ENCODE measurements at regions not wholly inside any gene's neighbourhood (a gene's known extent, or its start where the extent isn't known, plus 50 kb on each side); places are given as distances from the start of the nearest gene placed in this dataset.

DNA sequence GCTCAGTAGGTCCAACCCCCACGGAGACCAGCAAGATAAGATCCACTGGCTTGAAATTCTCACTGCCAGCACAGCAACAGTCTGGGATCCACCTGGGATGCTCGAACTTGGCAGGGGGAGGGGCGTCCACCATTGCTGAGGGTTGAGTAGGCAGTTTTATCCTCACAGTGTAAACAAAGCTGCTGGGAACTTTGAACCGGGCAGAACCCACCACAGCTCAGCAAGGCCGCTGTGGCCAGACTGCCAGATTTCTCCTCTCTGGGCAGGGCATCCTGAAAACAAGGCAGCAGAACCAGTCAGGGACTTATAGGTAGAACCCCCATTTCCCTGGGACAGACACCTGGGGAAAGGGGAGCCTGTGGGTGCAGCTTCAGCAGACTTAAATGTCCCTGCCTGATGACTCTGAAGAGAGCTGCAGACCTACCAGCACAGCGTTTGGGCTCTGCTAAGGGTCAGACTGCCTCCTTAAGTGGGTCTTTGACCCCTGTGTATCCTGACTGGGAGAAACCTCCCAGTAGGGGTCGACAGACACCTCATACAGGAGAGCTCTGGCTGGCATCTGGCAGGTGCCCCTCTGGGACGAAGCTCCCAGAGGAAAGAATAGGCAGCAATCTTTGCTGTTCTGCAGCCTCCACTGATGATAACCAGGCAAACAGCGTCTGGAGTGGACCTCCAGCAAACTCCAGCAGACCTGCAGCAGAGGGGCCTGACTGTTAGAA lies 782.4 kb upstream of the EYS start:
- Histone ChIP-seq H3K27me3 (replicated peaks in 1 of 2; ENCODE audit: control insufficient read depth in 2 of 2, insufficient read depth in 2 of 2, low read length in 1 of 2) (no peaks in the 10 kb centered on the region), H3K9me3 (replicated peaks; ENCODE audit: control insufficient read depth, insufficient read depth, low read length) (no peaks in the 10 kb centered on the region), H3K9ac (ENCODE audit: control insufficient read depth, insufficient read depth, low read length) (no peak overlapping the region), H3K4me3 (no peak overlapping the region), H2AFZ (ENCODE audit: control insufficient read depth, low read depth, low read length) (no peak overlapping the region), H3K79me2 (ENCODE audit: control insufficient read depth, insufficient read depth, low read length) (no peaks in the 10 kb centered on the region), H3K4me2 (ENCODE audit: control insufficient read depth, insufficient read depth) (no peak overlapping the region), H3K4me1 (ENCODE audit: control insufficient read depth, insufficient read depth, low read length) (no peaks in the 10 kb centered on the region), H4K20me1 (ENCODE audit: control insufficient read depth, insufficient read depth) (no peaks in the 10 kb centered on the region), H3K27ac (ENCODE audit: control insufficient read depth, insufficient read depth) (no peak overlapping the region), H3K36me3 (ENCODE audit: control insufficient read depth in 2 of 2, insufficient read depth in 2 of 2, low read length in 1 of 2) (no peaks in the 10 kb centered on the region)
- no peak for DNase-seq (ENCODE audit: low read depth, low spot score)
- intact Hi-C loops (cut with micrococcal nuclease; ENCODE audit: unreplicated experiment) (no loop called here), in situ Hi-C loops (cut with MboI) (no loop called here)
- no peak for FAIRE-seq
- 12% methylated on average over 9 of the region's 9 CpGs for WGBS (ENCODE audit: insufficient coverage, insufficient replicate concordance, low lambda C conversion rate, missing lambda C conversion rate)
- POLR2A ChIA-PET: no interaction called here
- CTCF ChIA-PET: no interaction called here
- ATAC-seq: no peak
- no TSS peak for BruUV-seq (replicated peaks)
- SMC1A ChIA-PET (ENCODE audit: uncharacterized antibody, unreplicated experiment): no interaction called here
- RAD21 ChIA-PET (ENCODE audit: unreplicated experiment): no interaction called here
- TF ChIP-seq GABPA (IDR thresholded peaks at IDR 0.05; ENCODE audit: low read depth) (no peak), TAF1 (IDR thresholded peaks at IDR 0.05; ENCODE audit: borderline replicate concordance, low read depth, low read length) (no peak), SREBF2 (IDR thresholded peaks at IDR 0.05; ENCODE audit: low read length) (no peak), IRF4 (IDR thresholded peaks at IDR 0.05; ENCODE audit: low read depth, low read length) (no peak), RUNX3 (IDR thresholded peaks at IDR 0.05; ENCODE audit: low read length) (no peak), RBBP5 (conservative IDR thresholded peaks at IDR 0.05) (no peak)
- TF ChIP-seq, protein P1, sequence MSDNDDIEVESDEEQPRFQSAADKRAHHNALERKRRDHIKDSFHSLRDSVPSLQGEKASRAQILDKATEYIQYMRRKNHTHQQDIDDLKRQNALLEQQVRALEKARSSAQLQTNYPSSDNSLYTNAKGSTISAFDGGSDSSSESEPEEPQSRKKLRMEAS (IDR thresholded peaks at IDR 0.05; ENCODE audit: low read depth, low read length): no peak
- TF ChIP-seq, protein P2, sequence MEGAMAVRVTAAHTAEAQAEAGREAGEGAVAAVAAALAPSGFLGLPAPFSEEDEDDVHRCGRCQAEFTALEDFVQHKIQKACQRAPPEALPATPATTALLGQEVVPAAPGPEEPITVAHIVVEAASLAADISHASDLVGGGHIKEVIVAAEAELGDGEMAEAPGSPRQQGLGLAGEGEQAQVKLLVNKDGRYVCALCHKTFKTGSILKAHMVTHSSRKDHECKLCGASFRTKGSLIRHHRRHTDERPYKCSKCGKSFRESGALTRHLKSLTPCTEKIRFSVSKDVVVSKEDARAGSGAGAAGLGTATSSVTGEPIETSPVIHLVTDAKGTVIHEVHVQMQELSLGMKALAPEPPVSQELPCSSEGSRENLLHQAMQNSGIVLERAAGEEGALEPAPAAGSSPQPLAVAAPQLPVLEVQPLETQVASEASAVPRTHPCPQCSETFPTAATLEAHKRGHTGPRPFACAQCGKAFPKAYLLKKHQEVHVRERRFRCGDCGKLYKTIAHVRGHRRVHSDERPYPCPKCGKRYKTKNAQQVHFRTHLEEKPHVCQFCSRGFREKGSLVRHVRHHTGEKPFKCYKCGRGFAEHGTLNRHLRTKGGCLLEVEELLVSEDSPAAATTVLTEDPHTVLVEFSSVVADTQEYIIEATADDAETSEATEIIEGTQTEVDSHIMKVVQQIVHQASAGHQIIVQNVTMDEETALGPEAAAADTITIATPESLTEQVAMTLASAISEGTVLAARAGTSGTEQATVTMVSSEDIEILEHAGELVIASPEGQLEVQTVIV (IDR thresholded peaks at IDR 0.05; ENCODE audit: borderline replicate concordance, partially characterized antibody): no peak
- TF ChIP-seq, protein P3, sequence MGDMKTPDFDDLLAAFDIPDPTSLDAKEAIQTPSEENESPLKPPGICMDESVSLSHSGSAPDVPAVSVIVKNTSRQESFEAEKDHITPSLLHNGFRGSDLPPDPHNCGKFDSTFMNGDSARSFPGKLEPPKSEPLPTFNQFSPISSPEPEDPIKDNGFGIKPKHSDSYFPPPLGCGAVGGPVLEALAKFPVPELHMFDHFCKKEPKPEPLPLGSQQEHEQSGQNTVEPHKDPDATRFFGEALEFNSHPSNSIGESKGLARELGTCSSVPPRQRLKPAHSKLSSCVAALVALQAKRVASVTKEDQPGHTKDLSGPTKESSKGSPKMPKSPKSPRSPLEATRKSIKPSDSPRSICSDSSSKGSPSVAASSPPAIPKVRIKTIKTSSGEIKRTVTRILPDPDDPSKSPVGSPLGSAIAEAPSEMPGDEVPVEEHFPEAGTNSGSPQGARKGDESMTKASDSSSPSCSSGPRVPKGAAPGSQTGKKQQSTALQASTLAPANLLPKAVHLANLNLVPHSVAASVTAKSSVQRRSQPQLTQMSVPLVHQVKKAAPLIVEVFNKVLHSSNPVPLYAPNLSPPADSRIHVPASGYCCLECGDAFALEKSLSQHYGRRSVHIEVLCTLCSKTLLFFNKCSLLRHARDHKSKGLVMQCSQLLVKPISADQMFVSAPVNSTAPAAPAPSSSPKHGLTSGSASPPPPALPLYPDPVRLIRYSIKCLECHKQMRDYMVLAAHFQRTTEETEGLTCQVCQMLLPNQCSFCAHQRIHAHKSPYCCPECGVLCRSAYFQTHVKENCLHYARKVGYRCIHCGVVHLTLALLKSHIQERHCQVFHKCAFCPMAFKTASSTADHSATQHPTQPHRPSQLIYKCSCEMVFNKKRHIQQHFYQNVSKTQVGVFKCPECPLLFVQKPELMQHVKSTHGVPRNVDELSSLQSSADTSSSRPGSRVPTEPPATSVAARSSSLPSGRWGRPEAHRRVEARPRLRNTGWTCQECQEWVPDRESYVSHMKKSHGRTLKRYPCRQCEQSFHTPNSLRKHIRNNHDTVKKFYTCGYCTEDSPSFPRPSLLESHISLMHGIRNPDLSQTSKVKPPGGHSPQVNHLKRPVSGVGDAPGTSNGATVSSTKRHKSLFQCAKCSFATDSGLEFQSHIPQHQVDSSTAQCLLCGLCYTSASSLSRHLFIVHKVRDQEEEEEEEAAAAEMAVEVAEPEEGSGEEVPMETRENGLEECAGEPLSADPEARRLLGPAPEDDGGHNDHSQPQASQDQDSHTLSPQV (IDR thresholded peaks at IDR 0.05): no peak
- TF ChIP-seq, protein P4, sequence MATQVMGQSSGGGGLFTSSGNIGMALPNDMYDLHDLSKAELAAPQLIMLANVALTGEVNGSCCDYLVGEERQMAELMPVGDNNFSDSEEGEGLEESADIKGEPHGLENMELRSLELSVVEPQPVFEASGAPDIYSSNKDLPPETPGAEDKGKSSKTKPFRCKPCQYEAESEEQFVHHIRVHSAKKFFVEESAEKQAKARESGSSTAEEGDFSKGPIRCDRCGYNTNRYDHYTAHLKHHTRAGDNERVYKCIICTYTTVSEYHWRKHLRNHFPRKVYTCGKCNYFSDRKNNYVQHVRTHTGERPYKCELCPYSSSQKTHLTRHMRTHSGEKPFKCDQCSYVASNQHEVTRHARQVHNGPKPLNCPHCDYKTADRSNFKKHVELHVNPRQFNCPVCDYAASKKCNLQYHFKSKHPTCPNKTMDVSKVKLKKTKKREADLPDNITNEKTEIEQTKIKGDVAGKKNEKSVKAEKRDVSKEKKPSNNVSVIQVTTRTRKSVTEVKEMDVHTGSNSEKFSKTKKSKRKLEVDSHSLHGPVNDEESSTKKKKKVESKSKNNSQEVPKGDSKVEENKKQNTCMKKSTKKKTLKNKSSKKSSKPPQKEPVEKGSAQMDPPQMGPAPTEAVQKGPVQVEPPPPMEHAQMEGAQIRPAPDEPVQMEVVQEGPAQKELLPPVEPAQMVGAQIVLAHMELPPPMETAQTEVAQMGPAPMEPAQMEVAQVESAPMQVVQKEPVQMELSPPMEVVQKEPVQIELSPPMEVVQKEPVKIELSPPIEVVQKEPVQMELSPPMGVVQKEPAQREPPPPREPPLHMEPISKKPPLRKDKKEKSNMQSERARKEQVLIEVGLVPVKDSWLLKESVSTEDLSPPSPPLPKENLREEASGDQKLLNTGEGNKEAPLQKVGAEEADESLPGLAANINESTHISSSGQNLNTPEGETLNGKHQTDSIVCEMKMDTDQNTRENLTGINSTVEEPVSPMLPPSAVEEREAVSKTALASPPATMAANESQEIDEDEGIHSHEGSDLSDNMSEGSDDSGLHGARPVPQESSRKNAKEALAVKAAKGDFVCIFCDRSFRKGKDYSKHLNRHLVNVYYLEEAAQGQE (IDR thresholded peaks at IDR 0.05; ENCODE audit: low read depth, low read length): no peak
